ENCODE measurements at regions not wholly inside any gene's neighbourhood (a gene's known extent, or its start where the extent isn't known, plus 50 kb on each side); places are given as distances from the start of the nearest gene placed in this dataset.

- WGBS (ENCODE audit: low lambda C conversion rate): 0% methylated on average over 1 of the region's 1 CpG
- no peak overlapping the region for H3K4me3 ChIP-seq (replicated peaks in 1 of 3; ENCODE audit: insufficient read depth in 1 of 3, low read depth in 2 of 3, low read length in 3 of 3)
- no peak overlapping the region for H3K4me2 ChIP-seq (ENCODE audit: low read depth, low read length)
- POLR2A ChIA-PET: no interaction called here
- no peaks in the 10 kb centered on the region for H3K9me3 ChIP-seq (ENCODE audit: low read length)
- DNase-seq (ENCODE audit: low spot score): no peak
- intact Hi-C loops (cut with micrococcal nuclease; ENCODE audit: unreplicated experiment): no loop called here
- no peaks in the 10 kb centered on the region for H4K20me1 ChIP-seq (ENCODE audit: insufficient read depth, low read length)
- no peaks in the 10 kb centered on the region for H3K36me3 ChIP-seq (replicated peaks in 1 of 2; ENCODE audit: control insufficient read depth in 1 of 2, insufficient read depth in 2 of 2, low read length in 2 of 2)
- FAIRE-seq: no peak
- CTCF ChIA-PET (ENCODE audit: low intra/inter-chr PET ratio, low total read pairs): no interaction called here
- no peak overlapping the region for H3K9ac ChIP-seq (ENCODE audit: insufficient read depth, low read depth, low read length)
- in situ Hi-C loops (cut with HindIII; ENCODE audit: extremely low pct_ligation_motif_present, low pct_unique_long_range_greater_than_20kb): no loop called here
- H2AFZ ChIP-seq (ENCODE audit: low read length): no peak overlapping the region
- ATAC-seq: no peak
- H3K4me1 ChIP-seq (ENCODE audit: insufficient read depth, low read length): no peaks in the 10 kb centered on the region
- H3K79me2 ChIP-seq (ENCODE audit: insufficient read depth, low read length): no peaks in the 10 kb centered on the region
- no peak overlapping the region for H3K27ac ChIP-seq (ENCODE audit: extremely low read length, insufficient read depth, low read length)
- H3K27me3 ChIP-seq (ENCODE audit: control insufficient read depth in 1 of 2, insufficient read depth in 2 of 2, low read length in 2 of 2): peaks cover 0 to 11% of the 10 kb centered on the region in 2 experiments; a peak in 1 of 5 replicates
- no TSS peak for BruUV-seq (replicated peaks)
- no peak for TF ChIP-seq RBM39 (IDR thresholded peaks at IDR 0.05; ENCODE audit: low read depth, low read length, poor library complexity, severe bottlenecking)
- TF ChIP-seq ZNF224 (CRISPR knock-in tag; IDR thresholded peaks at IDR 0.05): no peak
- no peak for TF ChIP-seq ZNF576 (CRISPR knock-in tag; IDR thresholded peaks at IDR 0.05)
- TF ChIP-seq ZNF614 (CRISPR knock-in tag; IDR thresholded peaks at IDR 0.05; ENCODE audit: borderline replicate concordance): no peak
- TF ChIP-seq PAXIP1 (CRISPR knock-in tag; conservative IDR thresholded peaks at IDR 0.05): no peak
- no peak for TF ChIP-seq CHD2 (IDR thresholded peaks at IDR 0.05; ENCODE audit: low read depth, low read length)
- no peak for TF ChIP-seq PHF20 (CRISPR knock-in tag; IDR thresholded peaks at IDR 0.05)
- no peak for TF ChIP-seq ZBTB4 (CRISPR knock-in tag; IDR thresholded peaks at IDR 0.05; ENCODE audit: borderline replicate concordance)
- no peak for TF ChIP-seq PRDM15 (CRISPR knock-in tag; IDR thresholded peaks at IDR 0.05)
- TF ChIP-seq BCLAF1 (IDR thresholded peaks at IDR 0.05): no peak
Observed at GRCh38 chr6:105926318-105926717, 159.8 kb upstream of the PRDM1 start.
